AG04449 (cell line): ENCODE measurements at regions not wholly inside any gene's neighbourhood (a gene's known extent, or its start where the extent isn't known, plus 50 kb on each side); places are given as distances from the start of the nearest gene placed in this dataset.
A peak's percentile ranks its signal among the peaks of the same experiment; 100 is the strongest.

Experiments
- CTCF ChIA-PET: fragments of 350-600 bp; formaldehyde crosslinking; extraction: SDS; loops from one replicate; lab custom pipeline; 2021; ENCODE audit warnings: antibody characterized with exemption; lab: Yijun Ruan, JAX
- POLR2A ChIA-PET: fragments of 400-600, 350-600 bp; formaldehyde crosslinking; extraction: SDS; loops from one replicate; lab custom pipeline; 2020; ENCODE audit warnings: antibody characterized with exemption, inconsistent platforms; lab: Yijun Ruan, JAX
- DNase-seq: peaks from one replicate; pipeline ENCODE4 v3.0.0-alpha.2; 2010; ENCODE audit warnings: low read depth, low spot score
- H3K4me3 ChIP-seq: 2 replicates; pipeline ENCODE4 v1.5.1; 2011; ENCODE audit warnings: low read depth, mild to moderate bottlenecking, control low read depth, low read length
- CTCF ChIP-seq: IDR thresholded peaks from one replicate; pipeline ENCODE4 v1.5.1; 2011; ENCODE audit warnings: mild to moderate bottlenecking, moderate library complexity, low read length, control low read depth, inconsistent platforms; ENCODE audit not compliant: insufficient read depth; ENCODE audit errors: missing control alignments

GRCh38 chr4:111943796-111944203 is 201.5 kb upstream of the FAM241A start:
- DNase-seq: no peak
- TF ChIP-seq CTCF: peak; percentile 43
- no peak overlapping the region for H3K4me3 ChIP-seq
- ChIA-PET POLR2A (no interaction called here), CTCF (interaction anchor here (0.7 to 2.4 kb wide), 7 partner anchors 10 to 303 kb away, joined by 3 to 25 read pairs (median 9); no protein-coding TSS in a partner anchor)

GRCh38 chr4:111945014-111945413 is 200.2 kb upstream of the FAM241A start:
- H3K4me3 ChIP-seq: no peak overlapping the region
- ChIA-PET CTCF (interaction anchor here (0.7 to 2.4 kb wide), 7 partner anchors 9 to 312 kb away, joined by 3 to 25 read pairs (median 9); no protein-coding TSS in a partner anchor), POLR2A (no interaction called here)
- DNase-seq: no peak
- TF ChIP-seq CTCF: no peak

GRCh38 chr4:111946800-111947199 is 198.5 kb upstream of the FAM241A start:
- TF ChIP-seq CTCF: no peak
- no peak for DNase-seq
- POLR2A ChIA-PET: no interaction called here
- CTCF ChIA-PET: no interaction called here
- H3K4me3 ChIP-seq: no peak overlapping the region

GRCh38 chr4:111952688-111953087 is 192.6 kb upstream of the FAM241A start:
- DNase-seq: no peak
- no peak for TF ChIP-seq CTCF

GRCh38 chr4:111954550-111954949 is 190.7 kb upstream of the FAM241A start:
- CTCF ChIA-PET: interaction anchor here (2.5 kb wide), 1 partner anchor 10 kb away, joined by 10 read pairs; no protein-coding TSS in a partner anchor
- POLR2A ChIA-PET: no interaction called here
- TF ChIP-seq CTCF: no peak
- no peak for DNase-seq
- H3K4me3 ChIP-seq: no peak overlapping the region

More at GRCh38 chr4:111952688-111953087, 192.6 kb upstream of the FAM241A start:
- ChIA-PET CTCF (interaction anchor here (1.2 to 2.5 kb wide), 3 partner anchors 8 to 15 kb away, joined by 5 to 10 read pairs (median 6); no protein-coding TSS in a partner anchor), POLR2A (interaction anchor here (0.6 kb wide), 1 partner anchor 608 kb away, joined by 3 read pairs; no protein-coding TSS in a partner anchor)
- H3K4me3 ChIP-seq: no peak overlapping the region

GRCh38 chr4:111955001-111955400 is 190.3 kb upstream of the FAM241A start:
- TF ChIP-seq CTCF: no peak
- ChIA-PET POLR2A (no interaction called here), CTCF (interaction anchor here (2.5 kb wide), 1 partner anchor 10 kb away, joined by 10 read pairs; no protein-coding TSS in a partner anchor)
- H3K4me3 ChIP-seq: no peak overlapping the region
- no peak for DNase-seq
